ENCODE measurements at regions not wholly inside any gene's neighbourhood (a gene's known extent, or its start where the extent isn't known, plus 50 kb on each side); places are given as distances from the start of the nearest gene placed in this dataset.

GRCh38 chr22:48250937-48251530, 1488.6 kb downstream of the TBC1D22A start:
- no peak for DNase-seq

GRCh38 chr22:48250286-48250895, 1487.9 kb downstream of the TBC1D22A start:
- no peak for DNase-seq

- no peak for DNase-seq
Observed at GRCh38 chr22:48249713-48250268, 1487.3 kb downstream of the TBC1D22A start.

GRCh38 chr22:48248901-48249455, 1486.5 kb downstream of the TBC1D22A start:
- no peak for DNase-seq

- no peak for DNase-seq
Observed at GRCh38 chr22:48247829-48248228, 1485.4 kb downstream of the TBC1D22A start.

- no peak for DNase-seq
Observed at GRCh38 chr22:48245196-48245485, 1482.7 kb downstream of the TBC1D22A start.

GRCh38 chr22:48244388-48245195, 1482.1 kb downstream of the TBC1D22A start:
- DNase-seq = no peak

- no peak for DNase-seq
Observed at GRCh38 chr22:48242461-48242864, 1480.0 kb downstream of the TBC1D22A start.

- no peak for DNase-seq
Observed at GRCh38 chr22:48241658-48242057, 1479.2 kb downstream of the TBC1D22A start.

GRCh38 chr22:48240935-48241230, 1478.4 kb downstream of the TBC1D22A start:
- DNase-seq = no peak

GRCh38 chr22:48240148-48240934, 1477.9 kb downstream of the TBC1D22A start:
- DNase-seq = no peak

- DNase-seq = no peak
Observed at GRCh38 chr22:48239461-48240147, 1477.2 kb downstream of the TBC1D22A start.

GRCh38 chr22:48238966-48239365, 1476.5 kb downstream of the TBC1D22A start:
- no peak for DNase-seq

- no peak for DNase-seq
Observed at GRCh38 chr22:48238284-48238915, 1476.0 kb downstream of the TBC1D22A start.

GRCh38 chr22:48237466-48238283, 1475.2 kb downstream of the TBC1D22A start:
- DNase-seq = no peak

- DNase-seq = no peak
Observed at GRCh38 chr22:48236261-48236660, 1473.8 kb downstream of the TBC1D22A start.

GRCh38 chr22:48235744-48236143, 1473.3 kb downstream of the TBC1D22A start:
- no peak for DNase-seq

GRCh38 chr22:48234011-48234410, 1471.6 kb downstream of the TBC1D22A start:
- DNase-seq = no peak

- no peak for DNase-seq
Observed at GRCh38 chr22:48233586-48233985, 1471.1 kb downstream of the TBC1D22A start.

- DNase-seq = no peak
Observed at GRCh38 chr22:48228468-48228867, 1466.0 kb downstream of the TBC1D22A start.

All from GOT3 (cell line).